Right lobe of liver (tissue), 6 donors: ENCODE measurements at regions not wholly inside any gene's neighbourhood (a gene's known extent, or its start where the extent isn't known, plus 50 kb on each side); places are given as distances from the start of the nearest gene placed in this dataset.

Source experiments
- ATAC-seq, 4 donors: fragments of 200-7000 bp; cut with Tn5 transposase; one replicate each; pipeline ENCODE4 v1.9.1; 2020; ENCODE audit warnings: mild to moderate bottlenecking in 4 of 4, moderate library complexity in 4 of 4
- DNase-seq, 3 donors: peaks; one replicate each; pipeline ENCODE4 v3.0.0-alpha.2; 2020
- H3K27ac ChIP-seq, 3 donors: fragments of 200-600 bp; one replicate each; pipeline ENCODE4 v1.8.0; 2022
- H3K27me3 ChIP-seq, 2 donors: fragments of 200-600 bp; one replicate each; pipeline ENCODE4 v1.8.0; 2022
- H3K36me3 ChIP-seq, 4 donors: fragments of 200-600 bp; sonication (generic) in 1 of 4; one replicate each; pipeline versions ENCODE4 v1.5.1 to v1.8.0; 2017 to 2022; ENCODE audit warnings: control low read depth in 1 of 4
- H3K4me1 ChIP-seq, 4 donors: fragments of 200-600 bp; sonication (generic) in 1 of 4; one replicate each; pipeline versions ENCODE4 v1.5.1 to v1.8.0; 2017 to 2022; ENCODE audit warnings: control low read depth in 1 of 4
- H3K4me3 ChIP-seq, 3 donors: fragments of 200-600 bp; one replicate each; pipeline ENCODE4 v1.8.0; 2022
- H3K9me3 ChIP-seq, 4 donors: fragments of 200-600 bp; sonication (generic) in 1 of 4; one replicate each; pipeline versions ENCODE4 v1.5.1 to v1.8.0; 2017 to 2022; ENCODE audit warnings: control low read depth in 1 of 4
- POLR2A ChIP-seq: fragments of 450-650 bp; IDR thresholded peaks from one replicate; pipeline ENCODE4 v1.6.1; 2017; ENCODE audit warnings: antibody characterized with exemption, mild to moderate bottlenecking
- WGBS: methylation state at CpG from one replicate; pipeline ENCODE4 v1.1.6; 2018; ENCODE audit warnings: low coverage, low lambda C conversion rate; ENCODE audit not compliant: insufficient coverage; ENCODE audit errors: missing lambda C conversion rate; 5-methylcytosine and 5-hydroxymethylcytosine counted together
- intact Hi-C, 2 donors: fragments of 100-400 bp; cut with DNase I; formaldehyde crosslinking; loops; one replicate each; pipeline versions ENCODE4 v1.11.2 to v1.14.1; 2022
- TF ChIP-seq, protein P1 (sequence below), 4 donors: fragments of 200-600 bp in 3 of 4; fragments of 450-650 bp in 1 of 4; IDR thresholded peaks; one replicate each; pipeline versions ENCODE4 v1.5.1 to v1.8.0; 2016 to 2022; ENCODE audit warnings: antibody characterized with exemption in 4 of 4, mild to moderate bottlenecking in 2 of 4
- donor health status: DM: no; HTN: yes; CAD: no.
- donor health status: DM: no; HTN: no; CAD: no.
- donor health status: DM: no; HTN: no; CAD: no.
- donor health status: DM: no; HTN: yes; CAD: no.
- donor health status: DM: no; HTN: yes; CAD: no.

DNA sequence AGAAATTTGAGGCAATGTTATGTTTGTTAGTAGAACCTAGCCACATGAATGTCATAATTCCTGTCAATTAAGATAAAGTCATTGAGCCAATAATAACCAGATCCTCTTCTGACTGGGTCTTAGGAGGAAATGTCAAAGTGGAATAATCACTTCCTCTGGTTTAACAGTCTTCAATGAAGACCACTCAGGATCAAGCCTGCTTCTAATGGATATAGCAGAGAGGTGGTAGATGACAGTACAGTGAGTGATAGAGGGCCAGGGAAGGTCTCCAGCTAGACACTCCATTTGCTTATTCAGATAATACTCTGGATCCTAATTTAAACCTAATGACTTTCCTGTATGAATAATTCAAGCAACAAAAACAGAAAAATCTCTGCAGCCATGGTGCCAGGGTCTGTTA, 474.2 kb downstream of the DNAH5 start:
- H3K36me3 ChIP-seq = no peaks in the 10 kb centered on the region
- no peak overlapping the region for H3K27ac ChIP-seq
- TF ChIP-seq POLR2A = no peak
- TF ChIP-seq, protein P1, sequence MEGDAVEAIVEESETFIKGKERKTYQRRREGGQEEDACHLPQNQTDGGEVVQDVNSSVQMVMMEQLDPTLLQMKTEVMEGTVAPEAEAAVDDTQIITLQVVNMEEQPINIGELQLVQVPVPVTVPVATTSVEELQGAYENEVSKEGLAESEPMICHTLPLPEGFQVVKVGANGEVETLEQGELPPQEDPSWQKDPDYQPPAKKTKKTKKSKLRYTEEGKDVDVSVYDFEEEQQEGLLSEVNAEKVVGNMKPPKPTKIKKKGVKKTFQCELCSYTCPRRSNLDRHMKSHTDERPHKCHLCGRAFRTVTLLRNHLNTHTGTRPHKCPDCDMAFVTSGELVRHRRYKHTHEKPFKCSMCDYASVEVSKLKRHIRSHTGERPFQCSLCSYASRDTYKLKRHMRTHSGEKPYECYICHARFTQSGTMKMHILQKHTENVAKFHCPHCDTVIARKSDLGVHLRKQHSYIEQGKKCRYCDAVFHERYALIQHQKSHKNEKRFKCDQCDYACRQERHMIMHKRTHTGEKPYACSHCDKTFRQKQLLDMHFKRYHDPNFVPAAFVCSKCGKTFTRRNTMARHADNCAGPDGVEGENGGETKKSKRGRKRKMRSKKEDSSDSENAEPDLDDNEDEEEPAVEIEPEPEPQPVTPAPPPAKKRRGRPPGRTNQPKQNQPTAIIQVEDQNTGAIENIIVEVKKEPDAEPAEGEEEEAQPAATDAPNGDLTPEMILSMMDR (IDR thresholded peaks at IDR 0.05) = no peak
- H3K4me1 ChIP-seq = no peaks in the 10 kb centered on the region
- H3K27me3 ChIP-seq = no peaks in the 10 kb centered on the region
- H3K4me3 ChIP-seq = no peak overlapping the region
- intact Hi-C loops = no loop called here
- H3K9me3 ChIP-seq = no peaks in the 10 kb centered on the region
- ATAC-seq (no peak), DNase-seq (no peak)

DNA sequence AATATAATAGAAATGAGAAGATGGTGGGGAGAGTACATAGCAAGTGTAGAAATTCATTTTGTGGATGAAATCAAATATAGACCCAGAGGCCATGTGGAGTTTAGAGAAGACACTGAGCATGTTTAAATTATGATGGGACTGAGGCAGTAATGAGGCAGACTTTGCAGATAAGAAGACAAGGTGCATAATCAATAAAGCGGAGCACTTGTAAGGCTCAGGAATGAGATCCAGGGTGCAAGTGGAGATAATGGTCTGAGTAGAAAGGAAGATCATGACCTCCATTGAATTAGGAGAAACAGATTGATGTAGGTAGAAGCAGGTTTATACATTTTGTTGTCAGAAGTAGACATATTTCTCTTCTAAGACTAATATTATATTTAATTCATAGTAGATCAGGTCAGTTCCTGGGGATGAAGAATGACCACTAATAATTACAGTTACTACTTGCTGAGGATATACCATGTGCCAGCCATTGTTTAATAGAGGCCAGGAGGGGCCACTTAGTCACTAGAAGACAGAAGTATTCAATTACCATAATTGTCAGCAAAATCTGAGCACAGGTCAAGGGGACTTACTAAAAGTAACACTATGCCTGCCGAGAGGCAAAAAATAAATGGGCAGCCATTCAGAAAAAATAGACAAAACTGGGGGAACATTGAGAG, 479.8 kb downstream of the DNAH5 start:
- WGBS = 69% methylated on average over 2 of the region's 2 CpGs
- H3K4me1 ChIP-seq = no peaks in the 10 kb centered on the region
- intact Hi-C loops = no loop called here
- no peaks in the 10 kb centered on the region for H3K27me3 ChIP-seq
- H3K36me3 ChIP-seq = no peaks in the 10 kb centered on the region
- H3K9me3 ChIP-seq = no peaks in the 10 kb centered on the region
- no peak for TF ChIP-seq POLR2A
- TF ChIP-seq, protein P1 (IDR thresholded peaks at IDR 0.05) = no peak
- no peak overlapping the region for H3K27ac ChIP-seq
- no peak for DNase-seq
- H3K4me3 ChIP-seq = no peak overlapping the region
- no peak for ATAC-seq

DNA sequence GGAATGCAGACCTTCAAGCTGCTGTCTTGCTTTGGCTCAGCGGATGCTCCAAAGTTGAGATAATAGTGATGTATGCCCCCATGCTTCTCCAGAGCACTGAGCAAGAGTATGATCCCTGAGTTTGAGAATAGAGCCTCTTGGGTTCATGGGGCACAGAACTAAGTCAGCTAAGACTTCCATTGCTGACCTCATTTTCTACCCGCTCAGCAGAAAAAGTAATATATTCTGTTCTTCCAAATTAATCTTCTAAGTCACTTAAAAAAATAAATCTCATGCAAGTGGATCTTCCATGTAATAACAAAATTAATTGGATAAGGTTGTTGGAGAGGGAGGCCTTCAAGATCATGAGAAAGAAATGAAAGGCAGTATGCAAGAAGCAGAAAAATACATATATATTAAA, 483.9 kb downstream of the DNAH5 start:
- ATAC-seq = no peak
- 85% methylated on average over 2 of the region's 2 CpGs for whole genome bisulfite sequencing
- H3K9me3 ChIP-seq = no peaks in the 10 kb centered on the region
- H3K36me3 ChIP-seq = no peaks in the 10 kb centered on the region
- H3K27ac ChIP-seq = no peak overlapping the region
- H3K4me1 ChIP-seq = no peaks in the 10 kb centered on the region
- TF ChIP-seq POLR2A = no peak
- TF ChIP-seq, protein P1 (IDR thresholded peaks at IDR 0.05) = no peak
- intact Hi-C loops = no loop called here
- no peak for DNase-seq
- H3K27me3 ChIP-seq = no peaks in the 10 kb centered on the region
- no peak overlapping the region for H3K4me3 ChIP-seq

DNA sequence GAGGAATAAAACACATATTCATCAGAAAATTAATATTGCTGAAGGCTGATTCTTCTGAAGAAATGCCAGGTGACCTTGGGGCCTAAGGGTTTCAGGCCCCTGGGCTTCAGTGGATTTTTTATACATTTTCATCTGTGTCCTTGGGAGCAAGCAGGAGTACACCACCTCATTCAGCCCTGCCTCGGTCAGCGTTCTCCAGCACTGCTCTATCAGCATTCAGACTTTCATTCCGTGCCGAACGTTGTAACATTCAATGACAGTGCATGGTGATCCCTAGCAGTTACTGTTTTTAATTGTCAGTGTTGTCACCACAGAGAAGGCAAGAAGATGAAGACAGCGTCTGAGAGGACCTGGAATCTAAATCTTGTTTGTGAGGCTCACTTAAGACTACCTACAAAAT, 490.4 kb downstream of the DNAH5 start:
- H3K4me3 ChIP-seq = no peak overlapping the region
- DNase-seq = no peak
- intact Hi-C loops = no loop called here
- TF ChIP-seq POLR2A = no peak
- TF ChIP-seq, protein P1 (IDR thresholded peaks at IDR 0.05) = no peak
- H3K27ac ChIP-seq = no peak overlapping the region
- no peak for ATAC-seq
- H3K27me3 ChIP-seq = no peaks in the 10 kb centered on the region
- no peaks in the 10 kb centered on the region for H3K9me3 ChIP-seq
- H3K36me3 ChIP-seq = no peaks in the 10 kb centered on the region
- no peaks in the 10 kb centered on the region for H3K4me1 ChIP-seq
- WGBS = 68% methylated on average over 5 of the region's 6 CpGs

DNA sequence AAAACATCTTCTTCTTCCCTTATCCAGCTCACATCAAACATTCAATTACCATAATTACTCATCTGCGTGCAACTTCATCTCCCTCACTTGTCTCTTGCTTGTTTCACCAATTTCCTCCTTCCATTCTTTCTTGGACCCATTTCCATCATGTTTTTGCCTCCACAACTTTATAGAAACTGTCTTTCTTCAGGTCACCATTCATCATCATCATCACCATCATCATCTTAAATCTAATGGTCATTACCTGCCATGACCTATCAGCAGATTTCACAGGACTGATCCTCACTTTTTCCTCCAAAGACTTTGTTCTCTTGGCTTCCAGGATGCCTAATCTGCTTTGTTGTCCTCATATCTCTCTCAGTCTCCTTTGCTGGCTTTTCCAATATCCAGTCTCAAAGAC, 495.6 kb downstream of the DNAH5 start:
- no peaks in the 10 kb centered on the region for H3K27me3 ChIP-seq
- ATAC-seq (no peak), DNase-seq (no peak)
- WGBS = 57% methylated on average over 1 of the region's 1 CpG
- H3K9me3 ChIP-seq = no peaks in the 10 kb centered on the region
- no peak overlapping the region for H3K4me3 ChIP-seq
- H3K4me1 ChIP-seq = no peaks in the 10 kb centered on the region
- no peak overlapping the region for H3K27ac ChIP-seq
- no peaks in the 10 kb centered on the region for H3K36me3 ChIP-seq
- intact Hi-C loops = no loop called here
- TF ChIP-seq, protein P1 (IDR thresholded peaks at IDR 0.05) = no peak
- no peak for TF ChIP-seq POLR2A
